HL-60 (cell line): ENCODE measurements at regions not wholly inside any gene's neighbourhood (a gene's known extent, or its start where the extent isn't known, plus 50 kb on each side); places are given as distances from the start of the nearest gene placed in this dataset.

ENCODE experiments used
- SPI1 ChIP-seq: IDR thresholded peaks from 2 replicates; pipeline ENCODE4 v1.6.1; 2012; ENCODE audit warnings: low read depth, mild to moderate bottlenecking, borderline replicate concordance
- TF ChIP-seq, protein P1 (sequence below): IDR thresholded peaks from one replicate; pipeline ENCODE4 v1.5.1; 2011; ENCODE audit warnings: low read length, control low read depth, inconsistent platforms; ENCODE audit not compliant: insufficient read depth
- TF ChIP-seq, protein P2 (sequence below): IDR thresholded peaks from 2 replicates; pipeline ENCODE4 v1.6.1; 2012; ENCODE audit warnings: low read depth; ENCODE audit not compliant: insufficient replicate concordance

DNA sequence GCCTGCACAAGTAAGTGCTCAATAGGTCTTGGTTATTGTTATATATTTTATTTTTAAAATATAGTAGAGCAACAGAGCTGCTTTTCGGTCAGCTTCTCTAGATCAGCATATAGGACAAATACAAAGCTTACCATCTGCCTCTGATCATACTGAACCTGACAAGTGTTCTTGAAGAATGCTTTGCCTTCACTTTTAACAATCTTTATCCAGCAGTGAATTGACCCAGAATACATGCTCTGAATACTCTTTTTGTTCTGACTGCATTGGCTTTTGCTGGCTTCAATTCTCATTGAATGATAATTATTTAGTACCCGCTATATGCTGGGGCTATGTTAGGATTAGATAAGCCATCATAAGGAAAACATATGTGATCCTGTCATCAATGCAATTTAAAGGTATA lies 137.8 kb downstream of the DHRS2 start:
- TF ChIP-seq SPI1: no peak
- TF ChIP-seq, protein P1, sequence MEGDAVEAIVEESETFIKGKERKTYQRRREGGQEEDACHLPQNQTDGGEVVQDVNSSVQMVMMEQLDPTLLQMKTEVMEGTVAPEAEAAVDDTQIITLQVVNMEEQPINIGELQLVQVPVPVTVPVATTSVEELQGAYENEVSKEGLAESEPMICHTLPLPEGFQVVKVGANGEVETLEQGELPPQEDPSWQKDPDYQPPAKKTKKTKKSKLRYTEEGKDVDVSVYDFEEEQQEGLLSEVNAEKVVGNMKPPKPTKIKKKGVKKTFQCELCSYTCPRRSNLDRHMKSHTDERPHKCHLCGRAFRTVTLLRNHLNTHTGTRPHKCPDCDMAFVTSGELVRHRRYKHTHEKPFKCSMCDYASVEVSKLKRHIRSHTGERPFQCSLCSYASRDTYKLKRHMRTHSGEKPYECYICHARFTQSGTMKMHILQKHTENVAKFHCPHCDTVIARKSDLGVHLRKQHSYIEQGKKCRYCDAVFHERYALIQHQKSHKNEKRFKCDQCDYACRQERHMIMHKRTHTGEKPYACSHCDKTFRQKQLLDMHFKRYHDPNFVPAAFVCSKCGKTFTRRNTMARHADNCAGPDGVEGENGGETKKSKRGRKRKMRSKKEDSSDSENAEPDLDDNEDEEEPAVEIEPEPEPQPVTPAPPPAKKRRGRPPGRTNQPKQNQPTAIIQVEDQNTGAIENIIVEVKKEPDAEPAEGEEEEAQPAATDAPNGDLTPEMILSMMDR: no peak
- TF ChIP-seq, protein P2, sequence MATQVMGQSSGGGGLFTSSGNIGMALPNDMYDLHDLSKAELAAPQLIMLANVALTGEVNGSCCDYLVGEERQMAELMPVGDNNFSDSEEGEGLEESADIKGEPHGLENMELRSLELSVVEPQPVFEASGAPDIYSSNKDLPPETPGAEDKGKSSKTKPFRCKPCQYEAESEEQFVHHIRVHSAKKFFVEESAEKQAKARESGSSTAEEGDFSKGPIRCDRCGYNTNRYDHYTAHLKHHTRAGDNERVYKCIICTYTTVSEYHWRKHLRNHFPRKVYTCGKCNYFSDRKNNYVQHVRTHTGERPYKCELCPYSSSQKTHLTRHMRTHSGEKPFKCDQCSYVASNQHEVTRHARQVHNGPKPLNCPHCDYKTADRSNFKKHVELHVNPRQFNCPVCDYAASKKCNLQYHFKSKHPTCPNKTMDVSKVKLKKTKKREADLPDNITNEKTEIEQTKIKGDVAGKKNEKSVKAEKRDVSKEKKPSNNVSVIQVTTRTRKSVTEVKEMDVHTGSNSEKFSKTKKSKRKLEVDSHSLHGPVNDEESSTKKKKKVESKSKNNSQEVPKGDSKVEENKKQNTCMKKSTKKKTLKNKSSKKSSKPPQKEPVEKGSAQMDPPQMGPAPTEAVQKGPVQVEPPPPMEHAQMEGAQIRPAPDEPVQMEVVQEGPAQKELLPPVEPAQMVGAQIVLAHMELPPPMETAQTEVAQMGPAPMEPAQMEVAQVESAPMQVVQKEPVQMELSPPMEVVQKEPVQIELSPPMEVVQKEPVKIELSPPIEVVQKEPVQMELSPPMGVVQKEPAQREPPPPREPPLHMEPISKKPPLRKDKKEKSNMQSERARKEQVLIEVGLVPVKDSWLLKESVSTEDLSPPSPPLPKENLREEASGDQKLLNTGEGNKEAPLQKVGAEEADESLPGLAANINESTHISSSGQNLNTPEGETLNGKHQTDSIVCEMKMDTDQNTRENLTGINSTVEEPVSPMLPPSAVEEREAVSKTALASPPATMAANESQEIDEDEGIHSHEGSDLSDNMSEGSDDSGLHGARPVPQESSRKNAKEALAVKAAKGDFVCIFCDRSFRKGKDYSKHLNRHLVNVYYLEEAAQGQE: no peak
